ENCODE measurements at regions not wholly inside any gene's neighbourhood (a gene's known extent, or its start where the extent isn't known, plus 50 kb on each side); places are given as distances from the start of the nearest gene placed in this dataset.

- DNase-seq (ENCODE audit: low read depth in 1 of 2, low spot score in 1 of 2): no peak
- no peak for TF ChIP-seq JUND (IDR thresholded peaks at IDR 0.05; ENCODE audit: low read depth)
- in situ Hi-C loops (cut with HindIII; ENCODE audit: low pct_unique_long_range_greater_than_20kb, low sequenced_read_pairs): no loop called here
These were observed 85.3 kb downstream of the TYW3 start for GRCh38 chr1:74818241-74818640.

- no peak for DNase-seq (ENCODE audit: low read depth in 1 of 2, low spot score in 1 of 2)
- TF ChIP-seq JUND (IDR thresholded peaks at IDR 0.05; ENCODE audit: low read depth): no peak
- in situ Hi-C loops (cut with HindIII; ENCODE audit: low pct_unique_long_range_greater_than_20kb, low sequenced_read_pairs): no loop called here
These were observed 85.9 kb downstream of the TYW3 start for GRCh38 chr1:74818661-74819456.

- DNase-seq (ENCODE audit: low read depth in 1 of 2, low spot score in 1 of 2): no peak
- in situ Hi-C loops (cut with HindIII; ENCODE audit: low pct_unique_long_range_greater_than_20kb, low sequenced_read_pairs): no loop called here
- no peak for TF ChIP-seq JUND (IDR thresholded peaks at IDR 0.05; ENCODE audit: low read depth)
These were observed 90.0 kb downstream of the TYW3 start for GRCh38 chr1:74822851-74823401.

- no peak for TF ChIP-seq JUND (IDR thresholded peaks at IDR 0.05; ENCODE audit: low read depth)
- DNase-seq (ENCODE audit: low read depth in 1 of 2, low spot score in 1 of 2): no peak
- in situ Hi-C loops (cut with HindIII; ENCODE audit: low pct_unique_long_range_greater_than_20kb, low sequenced_read_pairs): no loop called here
These were observed 91.7 kb downstream of the TYW3 start for GRCh38 chr1:74824497-74825107.

- in situ Hi-C loops (cut with HindIII; ENCODE audit: low pct_unique_long_range_greater_than_20kb, low sequenced_read_pairs): no loop called here
- DNase-seq (ENCODE audit: low read depth in 1 of 2, low spot score in 1 of 2): no peak
- no peak for TF ChIP-seq JUND (IDR thresholded peaks at IDR 0.05; ENCODE audit: low read depth)
These were observed 97.8 kb downstream of the TYW3 start for GRCh38 chr1:74830766-74831165.

- no peak for DNase-seq (ENCODE audit: low read depth in 1 of 2, low spot score in 1 of 2)
- in situ Hi-C loops (cut with HindIII; ENCODE audit: low pct_unique_long_range_greater_than_20kb, low sequenced_read_pairs): no loop called here
These were observed 101.3 kb downstream of the TYW3 start for GRCh38 chr1:74834261-74834660.

GRCh38 chr1:74835051-74835450 lies 102.1 kb downstream of the TYW3 start:
- TF ChIP-seq JUND (IDR thresholded peaks at IDR 0.05; ENCODE audit: low read depth): no peak
- in situ Hi-C loops (cut with HindIII; ENCODE audit: low pct_unique_long_range_greater_than_20kb, low sequenced_read_pairs): no loop called here
- no peak for DNase-seq (ENCODE audit: low read depth in 1 of 2, low spot score in 1 of 2)

More at GRCh38 chr1:74834261-74834660, 101.3 kb downstream of the TYW3 start:
- no peak for TF ChIP-seq JUND (IDR thresholded peaks at IDR 0.05; ENCODE audit: low read depth)

- TF ChIP-seq JUND (IDR thresholded peaks at IDR 0.05; ENCODE audit: low read depth): no peak
These were observed 109.8 kb downstream of the TYW3 start for GRCh38 chr1:74842726-74843125.

GRCh38 chr1:74847715-74848114 lies 114.8 kb downstream of the TYW3 start:
- in situ Hi-C loops (cut with HindIII; ENCODE audit: low pct_unique_long_range_greater_than_20kb, low sequenced_read_pairs): no loop called here
- no peak for TF ChIP-seq JUND (IDR thresholded peaks at IDR 0.05; ENCODE audit: low read depth)
- DNase-seq (ENCODE audit: low read depth in 1 of 2, low spot score in 1 of 2): no peak

More at GRCh38 chr1:74842726-74843125, 109.8 kb downstream of the TYW3 start:
- in situ Hi-C loops (cut with HindIII; ENCODE audit: low pct_unique_long_range_greater_than_20kb, low sequenced_read_pairs): no loop called here
- DNase-seq (ENCODE audit: low read depth in 1 of 2, low spot score in 1 of 2): no peak

- no peak for TF ChIP-seq JUND (IDR thresholded peaks at IDR 0.05; ENCODE audit: low read depth)
- in situ Hi-C loops (cut with HindIII; ENCODE audit: low pct_unique_long_range_greater_than_20kb, low sequenced_read_pairs): no loop called here
- DNase-seq (ENCODE audit: low read depth in 1 of 2, low spot score in 1 of 2): no peak
These were observed 120.8 kb downstream of the TYW3 start for GRCh38 chr1:74853756-74854155.

- TF ChIP-seq JUND (IDR thresholded peaks at IDR 0.05; ENCODE audit: low read depth): no peak
- no peak for DNase-seq (ENCODE audit: low read depth in 1 of 2, low spot score in 1 of 2)
- in situ Hi-C loops (cut with HindIII; ENCODE audit: low pct_unique_long_range_greater_than_20kb, low sequenced_read_pairs): no loop called here
These were observed 123.2 kb downstream of the TYW3 start for GRCh38 chr1:74856174-74856573.

- DNase-seq (ENCODE audit: low read depth in 1 of 2, low spot score in 1 of 2): no peak
- in situ Hi-C loops (cut with HindIII; ENCODE audit: low pct_unique_long_range_greater_than_20kb, low sequenced_read_pairs): no loop called here
- no peak for TF ChIP-seq JUND (IDR thresholded peaks at IDR 0.05; ENCODE audit: low read depth)
These were observed 124.7 kb downstream of the TYW3 start for GRCh38 chr1:74857676-74858075.

- no peak for TF ChIP-seq JUND (IDR thresholded peaks at IDR 0.05; ENCODE audit: low read depth)
- in situ Hi-C loops (cut with HindIII; ENCODE audit: low pct_unique_long_range_greater_than_20kb, low sequenced_read_pairs): no loop called here
- no peak for DNase-seq (ENCODE audit: low read depth in 1 of 2, low spot score in 1 of 2)
These were observed 125.2 kb downstream of the TYW3 start for GRCh38 chr1:74858136-74858535.
